A549 (cell line): ENCODE measurements at regions not wholly inside any gene's neighbourhood (a gene's known extent, or its start where the extent isn't known, plus 50 kb on each side); places are given as distances from the start of the nearest gene placed in this dataset.

Source experiments
- BCL3 ChIP-seq: fragments of >200 bp; sonication (Bioruptor Twin); formaldehyde crosslinking; IDR thresholded peaks from 3 replicates; pipeline ENCODE4 v1.6.1; 2016
- BHLHE40 ChIP-seq: IDR thresholded peaks from 2 replicates; pipeline ENCODE4 v1.6.1; 2012; ENCODE audit warnings: low read depth, low read length, inconsistent platforms
- CHD2 ChIP-seq: fragments of 150-350 bp; IDR thresholded peaks from 2 replicates; pipeline ENCODE4 v1.6.1; 2014; ENCODE audit warnings: low read length; ENCODE audit not compliant: partially characterized antibody
- CTCF ChIP-seq: fragments of >200 bp; sonication (Bioruptor Twin); formaldehyde crosslinking; IDR thresholded peaks from 3 replicates; pipeline ENCODE4 v1.5.1; 2016
- EP300 ChIP-seq, 2 experiments: fragments of >200 bp; sonication (Bioruptor Twin); formaldehyde crosslinking; IDR thresholded peaks; 2 replicates in 1 of 2; 3 replicates in 1 of 2; pipeline ENCODE4 v1.6.1; 2016 to 2017
- ESRRA ChIP-seq: fragments of 150-350 bp; IDR thresholded peaks from 2 replicates; pipeline ENCODE4 v1.6.1; 2014; ENCODE audit warnings: mild to moderate bottlenecking, low read length, borderline replicate concordance
- MAFK ChIP-seq: fragments of 450-650 bp; IDR thresholded peaks from 2 replicates; pipeline ENCODE4 v1.6.1; 2014; ENCODE audit not compliant: partially characterized antibody
- ZFP36 ChIP-seq: fragments of 450-650 bp; IDR thresholded peaks from 2 replicates; pipeline ENCODE4 v1.6.1; 2014; ENCODE audit warnings: borderline replicate concordance; ENCODE audit not compliant: partially characterized antibody
- TF ChIP-seq, protein P1 (sequence below): IDR thresholded peaks from 2 replicates; pipeline ENCODE4 v1.6.1; 2012

DNA sequence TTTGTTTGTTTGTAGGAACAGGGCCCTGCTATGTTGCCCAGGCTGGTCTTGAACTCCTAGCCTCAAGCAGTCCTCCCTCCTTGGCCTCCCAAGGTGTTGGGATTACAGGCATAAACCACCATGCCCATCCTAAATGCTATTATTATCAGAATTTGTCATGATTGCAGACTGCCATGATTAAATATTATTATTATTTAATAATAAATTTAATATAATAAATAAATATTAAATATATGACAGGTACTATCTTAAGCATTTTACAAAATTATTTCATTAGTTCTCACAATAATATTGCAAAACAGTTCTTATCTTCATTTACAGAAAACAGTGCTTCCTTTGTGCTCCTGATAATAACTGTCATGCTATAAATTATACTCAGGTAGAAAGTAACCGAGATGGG is 133.4 kb upstream of the JADE1 start:
- TF ChIP-seq ESRRA (no peak), CHD2 (no peak), ZFP36 (no peak), CTCF (no peak), EP300 (IDR thresholded peaks at IDR 0.05) (no peak), BHLHE40 (no peak), MAFK (no peak), BCL3 (no peak)
- TF ChIP-seq, protein P1, sequence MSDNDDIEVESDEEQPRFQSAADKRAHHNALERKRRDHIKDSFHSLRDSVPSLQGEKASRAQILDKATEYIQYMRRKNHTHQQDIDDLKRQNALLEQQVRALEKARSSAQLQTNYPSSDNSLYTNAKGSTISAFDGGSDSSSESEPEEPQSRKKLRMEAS = no peak
